HEK293T (cell line): ENCODE measurements at regions not wholly inside any gene's neighbourhood (a gene's known extent, or its start where the extent isn't known, plus 50 kb on each side); places are given as distances from the start of the nearest gene placed in this dataset.

Source experiments
- ARNT ChIP-seq: fragments of 450-650 bp; IDR thresholded peaks from 2 replicates; pipeline ENCODE4 v1.6.1; 2017; ENCODE audit warnings: mild to moderate bottlenecking
- BHLHE40 ChIP-seq: fragments of 450-650 bp; IDR thresholded peaks from 2 replicates; pipeline ENCODE4 v1.6.1; 2016; ENCODE audit warnings: mild to moderate bottlenecking, moderate library complexity, borderline replicate concordance
- FOXK2 ChIP-seq: fragments of 450-650 bp; IDR thresholded peaks from 2 replicates; pipeline ENCODE4 v1.6.1; 2016; ENCODE audit warnings: mild to moderate bottlenecking
- FOXM1 ChIP-seq: fragments of 450-650 bp; IDR thresholded peaks from 2 replicates; pipeline ENCODE4 v1.6.1; 2017; ENCODE audit warnings: mild to moderate bottlenecking, borderline replicate concordance
- SP1 ChIP-seq: fragments of 450-650 bp; IDR thresholded peaks from 2 replicates; pipeline ENCODE4 v1.6.1; 2017

- TF ChIP-seq BHLHE40 (no peak), SP1 (no peak), FOXK2 (no peak), ARNT (no peak), FOXM1 (no peak)
Measured at GRCh38 chr2:41955316-41956043, 92.3 kb upstream of the PKDCC start.
